GM12865 (cell line): ENCODE measurements at regions not wholly inside any gene's neighbourhood (a gene's known extent, or its start where the extent isn't known, plus 50 kb on each side); places are given as distances from the start of the nearest gene placed in this dataset.
A peak's percentile ranks its signal among the peaks of the same experiment; 100 is the strongest.

Source experiments
- DNase-seq: peaks from one replicate; pipeline ENCODE4 v3.0.0; 2010; ENCODE audit warnings: low read depth
- H3K4me3 ChIP-seq: 2 replicates; pipeline ENCODE4 v1.5.1; 2011; ENCODE audit warnings: mild to moderate bottlenecking, low read depth, low read length, control low read depth
- TF ChIP-seq, protein P1 (sequence below): IDR thresholded peaks from 2 replicates; pipeline ENCODE4 v1.5.1; 2011; ENCODE audit warnings: low read length, control low read depth, low read depth, inconsistent platforms; ENCODE audit not compliant: insufficient read depth; ENCODE audit errors: missing control alignments

DNA sequence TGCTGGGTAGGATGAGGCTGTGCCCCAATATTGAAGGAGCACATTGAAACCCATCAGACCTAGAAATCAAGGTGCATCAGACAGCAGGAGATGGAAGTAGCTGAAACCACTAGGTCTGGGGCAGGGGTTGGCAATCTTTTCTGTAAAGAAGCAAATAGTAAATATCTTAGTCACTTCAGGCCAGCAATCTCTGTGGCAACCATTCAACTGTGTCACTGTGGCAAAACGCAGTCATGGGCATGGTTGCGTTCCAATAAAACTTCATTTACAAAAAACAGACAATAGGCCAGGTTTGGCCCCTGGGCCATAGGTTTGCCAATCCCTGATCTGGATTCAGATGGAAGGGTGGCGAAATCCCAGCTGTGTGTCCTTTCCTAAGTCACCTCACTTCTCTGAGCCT lies 397.3 kb downstream of the MED13L start:
- DNase-seq, result no peak
- TF ChIP-seq, protein P1, sequence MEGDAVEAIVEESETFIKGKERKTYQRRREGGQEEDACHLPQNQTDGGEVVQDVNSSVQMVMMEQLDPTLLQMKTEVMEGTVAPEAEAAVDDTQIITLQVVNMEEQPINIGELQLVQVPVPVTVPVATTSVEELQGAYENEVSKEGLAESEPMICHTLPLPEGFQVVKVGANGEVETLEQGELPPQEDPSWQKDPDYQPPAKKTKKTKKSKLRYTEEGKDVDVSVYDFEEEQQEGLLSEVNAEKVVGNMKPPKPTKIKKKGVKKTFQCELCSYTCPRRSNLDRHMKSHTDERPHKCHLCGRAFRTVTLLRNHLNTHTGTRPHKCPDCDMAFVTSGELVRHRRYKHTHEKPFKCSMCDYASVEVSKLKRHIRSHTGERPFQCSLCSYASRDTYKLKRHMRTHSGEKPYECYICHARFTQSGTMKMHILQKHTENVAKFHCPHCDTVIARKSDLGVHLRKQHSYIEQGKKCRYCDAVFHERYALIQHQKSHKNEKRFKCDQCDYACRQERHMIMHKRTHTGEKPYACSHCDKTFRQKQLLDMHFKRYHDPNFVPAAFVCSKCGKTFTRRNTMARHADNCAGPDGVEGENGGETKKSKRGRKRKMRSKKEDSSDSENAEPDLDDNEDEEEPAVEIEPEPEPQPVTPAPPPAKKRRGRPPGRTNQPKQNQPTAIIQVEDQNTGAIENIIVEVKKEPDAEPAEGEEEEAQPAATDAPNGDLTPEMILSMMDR, result no peak
- no peak overlapping the region for H3K4me3 ChIP-seq

DNA sequence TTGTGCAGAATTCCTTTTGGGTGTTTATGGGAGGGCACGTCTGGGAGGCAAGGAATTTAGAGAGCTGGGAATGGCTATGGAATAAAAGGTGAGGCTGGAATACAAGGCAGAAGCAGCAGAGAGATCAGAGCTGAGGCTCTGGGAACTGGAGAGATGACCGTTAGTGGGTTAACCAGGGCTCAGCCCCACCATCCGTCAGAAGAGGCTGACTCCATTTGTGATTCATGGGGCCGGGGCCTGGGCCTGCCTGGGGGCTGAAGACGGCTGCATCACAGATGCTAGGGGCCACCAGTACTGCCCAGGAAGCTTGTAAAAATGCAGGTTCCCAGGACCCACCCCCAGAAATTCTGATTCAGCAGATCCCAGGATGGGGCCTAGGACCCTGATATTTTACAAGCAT lies 398.1 kb downstream of the MED13L start:
- no peak overlapping the region for H3K4me3 ChIP-seq
- no peak for DNase-seq

DNA sequence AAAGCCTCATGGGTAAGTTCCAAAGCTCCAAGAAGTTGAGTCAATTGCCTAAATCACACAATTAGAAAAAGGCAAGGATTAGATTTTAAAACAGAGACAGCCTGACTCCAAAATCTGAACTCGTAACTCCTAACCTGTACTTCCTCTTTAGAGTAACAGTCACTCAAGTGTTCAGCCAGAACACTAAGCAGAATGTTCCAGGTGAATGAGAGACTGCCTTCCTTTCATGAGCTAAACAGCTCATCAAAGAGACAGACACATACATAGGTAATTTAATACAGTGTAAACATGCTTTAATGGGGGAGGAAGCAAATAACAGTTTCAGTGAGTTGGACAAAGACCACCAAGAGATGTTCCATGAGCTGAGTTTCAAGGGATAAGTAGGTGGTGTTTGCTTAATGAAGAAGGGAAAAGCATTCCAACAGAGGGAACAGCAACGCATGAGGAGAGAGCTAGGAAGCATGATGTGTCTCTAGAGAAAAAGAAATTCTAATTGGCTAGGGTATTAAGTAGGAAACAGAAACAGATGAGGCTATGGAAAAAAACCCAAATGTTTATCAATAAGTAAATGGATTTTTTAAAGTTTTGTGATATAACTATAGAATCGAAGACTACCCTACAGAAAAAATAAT lies 403.9 kb downstream of the MED13L start:
- TF ChIP-seq, protein P1, result no peak
- DNase-seq, result no peak
- no peak overlapping the region for H3K4me3 ChIP-seq

More for the DNA sequence above, 398.1 kb downstream of the MED13L start:
- TF ChIP-seq, protein P1, result no peak

DNA sequence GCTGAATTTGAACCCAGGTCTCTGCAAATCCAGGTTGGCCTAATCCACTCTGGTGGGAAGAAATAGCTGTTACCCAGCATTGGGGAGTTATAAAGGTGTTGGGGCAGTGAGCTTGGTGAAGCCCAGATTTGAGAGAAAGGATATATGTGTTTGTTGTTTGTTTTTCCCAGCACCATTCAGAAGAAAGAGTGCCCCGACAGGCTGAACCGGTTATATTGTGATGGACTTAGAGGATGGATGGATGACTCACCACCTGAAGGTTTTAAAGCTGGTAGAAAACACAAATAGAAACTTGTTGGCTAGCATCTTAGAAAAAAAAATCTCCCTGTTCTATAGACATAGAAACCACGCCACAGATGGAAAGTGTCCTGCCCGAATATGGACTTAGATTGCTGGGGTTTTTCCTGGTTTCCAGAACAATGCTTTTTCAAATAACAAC lies 404.6 kb downstream of the MED13L start:
- DNase-seq, result peak; percentile 2
- TF ChIP-seq, protein P1, result no peak
- H3K4me3 ChIP-seq, result no peak overlapping the region

DNA sequence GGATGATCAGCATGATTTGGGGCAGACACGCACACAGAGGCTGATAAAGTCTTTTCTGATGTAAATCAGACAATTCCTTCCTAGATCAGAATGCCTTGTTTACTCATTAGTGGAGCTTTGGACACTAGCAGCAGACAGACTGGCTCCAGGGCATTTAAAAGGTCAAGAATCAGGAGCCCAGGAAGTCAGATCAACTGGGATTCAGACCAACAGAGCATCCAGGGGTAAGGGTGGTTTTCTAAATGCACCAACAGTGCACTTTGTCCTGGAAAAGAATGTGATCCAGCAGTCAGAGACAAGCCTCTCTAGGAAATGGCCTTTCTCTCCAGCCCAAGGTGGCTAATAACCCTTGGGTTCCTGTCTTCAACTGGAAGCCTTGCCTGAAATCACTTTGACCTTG lies 405.3 kb downstream of the MED13L start:
- TF ChIP-seq, protein P1, result no peak
- no peak overlapping the region for H3K4me3 ChIP-seq
- no peak for DNase-seq

DNA sequence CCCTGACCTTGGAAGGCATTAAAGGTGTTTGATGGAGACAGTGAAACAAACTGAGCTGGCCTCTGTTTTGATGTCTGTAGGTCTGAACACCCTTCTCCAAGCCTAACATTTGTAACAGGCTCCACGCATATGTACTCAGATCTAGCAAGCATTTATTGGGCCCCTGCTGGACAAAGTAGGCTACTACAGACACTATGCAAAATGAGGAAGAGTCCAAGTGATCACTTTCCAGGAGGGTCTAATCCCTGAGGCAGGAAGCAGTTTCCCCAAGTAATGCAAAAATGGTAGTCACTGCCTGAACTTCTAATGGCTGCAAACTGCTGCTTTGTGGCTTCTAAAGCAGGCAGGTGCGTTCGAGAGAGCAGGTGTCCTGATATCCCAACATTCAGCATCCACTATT lies 405.8 kb downstream of the MED13L start:
- peak; percentile 25 for DNase-seq
- TF ChIP-seq, protein P1, result peak; percentile 56
- H3K4me3 ChIP-seq, result no peak overlapping the region

DNA sequence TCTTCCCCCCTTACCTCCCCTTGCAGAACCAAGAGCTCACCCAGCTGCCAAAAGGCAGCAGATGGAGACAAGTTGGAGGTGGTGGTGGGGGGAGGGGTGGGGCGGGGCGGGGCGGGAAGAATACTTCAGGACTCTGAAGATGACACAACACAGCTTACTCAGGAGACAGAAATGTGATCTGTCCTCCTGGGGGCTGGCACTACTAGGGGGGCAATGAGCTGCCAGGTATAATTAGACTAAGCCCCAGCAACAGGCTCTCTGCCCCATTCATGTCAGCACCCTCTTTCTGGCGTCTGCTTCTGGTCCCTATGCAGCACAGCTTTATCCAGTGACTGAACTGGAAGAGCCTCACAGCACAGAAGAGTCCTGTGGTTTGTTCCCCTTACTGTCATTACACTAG lies 407.0 kb downstream of the MED13L start:
- DNase-seq, result no peak
- H3K4me3 ChIP-seq, result no peak overlapping the region
- TF ChIP-seq, protein P1, result no peak
